ENCODE measurements at regions not wholly inside any gene's neighbourhood (a gene's known extent, or its start where the extent isn't known, plus 50 kb on each side); places are given as distances from the start of the nearest gene placed in this dataset.

DNA sequence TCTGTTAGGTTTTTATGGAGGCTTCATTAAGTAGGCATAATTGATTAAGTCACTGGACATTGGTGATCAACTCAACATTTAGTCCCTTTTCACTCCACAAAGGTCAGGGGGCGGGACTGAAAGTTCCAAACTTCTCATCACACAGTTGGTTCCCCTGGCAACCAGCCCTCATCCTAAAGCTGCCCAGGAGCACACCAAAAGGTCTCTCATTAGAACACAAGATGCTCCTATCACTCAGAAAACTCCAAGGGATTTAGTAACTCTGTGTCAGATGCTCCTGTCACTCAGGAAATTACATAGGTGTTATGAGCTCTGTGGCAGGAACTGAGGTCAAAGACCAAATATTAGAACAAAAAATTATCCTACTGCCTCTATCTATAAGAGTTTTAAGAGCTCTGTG is 321.5 kb downstream of the OTOL1 start:
- FAIRE-seq (no peak), DNase-seq (ENCODE audit: low spot score) (no peak), ATAC-seq (no peak)
- WGBS (ENCODE audit: low lambda C conversion rate) = 0% methylated on average over 1 of the region's 1 CpG
- Histone ChIP-seq H2AFZ (ENCODE audit: low read length) (no peak overlapping the region), H3K4me2 (ENCODE audit: low read depth, low read length) (no peak overlapping the region), H3K4me3 (replicated peaks in 1 of 3; ENCODE audit: insufficient read depth in 1 of 3, low read depth in 2 of 3, low read length in 3 of 3) (no peak overlapping the region), H3K27me3 (ENCODE audit: control insufficient read depth in 1 of 2, insufficient read depth in 2 of 2, low read length in 2 of 2) (no peaks in the 10 kb centered on the region; a peak in 1 of 5 replicates), H3K9ac (ENCODE audit: insufficient read depth, low read depth, low read length) (no peak overlapping the region), H3K4me1 (ENCODE audit: insufficient read depth, low read length) (no peaks in the 10 kb centered on the region), H3K79me2 (ENCODE audit: insufficient read depth, low read length) (no peaks in the 10 kb centered on the region), H3K9me3 (ENCODE audit: low read length) (no peaks in the 10 kb centered on the region), H4K20me1 (ENCODE audit: insufficient read depth, low read length) (no peaks in the 10 kb centered on the region), H3K27ac (ENCODE audit: extremely low read length, insufficient read depth, low read length) (no peak overlapping the region), H3K36me3 (replicated peaks in 1 of 2; ENCODE audit: control insufficient read depth in 1 of 2, insufficient read depth in 2 of 2, low read length in 2 of 2) (no peaks in the 10 kb centered on the region)
- POLR2A ChIA-PET = no interaction called here
- intact Hi-C loops (cut with micrococcal nuclease; ENCODE audit: unreplicated experiment) (no loop called here), in situ Hi-C loops (cut with HindIII; ENCODE audit: extremely low pct_ligation_motif_present, low pct_unique_long_range_greater_than_20kb) (no loop called here)
- CTCF ChIA-PET (ENCODE audit: low intra/inter-chr PET ratio, low total read pairs) = no interaction called here
- no TSS peak for BruUV-seq (replicated peaks)
- TF ChIP-seq ZSCAN21 (CRISPR knock-in tag; IDR thresholded peaks at IDR 0.05; ENCODE audit: borderline replicate concordance) (no peak), NCOA5 (CRISPR knock-in tag; IDR thresholded peaks at IDR 0.05) (no peak), REST (IDR thresholded peaks at IDR 0.05; ENCODE audit: borderline replicate concordance in 1 of 2, low read depth in 1 of 2, low read length in 2 of 2) (no peak), PHF8 (CRISPR knock-in tag; IDR thresholded peaks at IDR 0.05) (no peak), ZNF619 (CRISPR knock-in tag; IDR thresholded peaks at IDR 0.05) (no peak), AKAP8 (CRISPR knock-in tag; IDR thresholded peaks at IDR 0.05) (no peak), ZNF33A (CRISPR knock-in tag; IDR thresholded peaks at IDR 0.05; ENCODE audit: borderline replicate concordance) (no peak), ZNF230 (CRISPR knock-in tag; IDR thresholded peaks at IDR 0.05) (no peak), ZNF703 (CRISPR knock-in tag; IDR thresholded peaks at IDR 0.05; ENCODE audit: borderline replicate concordance) (no peak), ZNF101 (CRISPR knock-in tag; IDR thresholded peaks at IDR 0.05; ENCODE audit: borderline replicate concordance, low read depth) (no peak), ZNF224 (CRISPR knock-in tag; IDR thresholded peaks at IDR 0.05) (no peak), IRF9 (CRISPR knock-in tag; IDR thresholded peaks at IDR 0.05; ENCODE audit: borderline replicate concordance) (no peak)
- TF ChIP-seq, protein P1, sequence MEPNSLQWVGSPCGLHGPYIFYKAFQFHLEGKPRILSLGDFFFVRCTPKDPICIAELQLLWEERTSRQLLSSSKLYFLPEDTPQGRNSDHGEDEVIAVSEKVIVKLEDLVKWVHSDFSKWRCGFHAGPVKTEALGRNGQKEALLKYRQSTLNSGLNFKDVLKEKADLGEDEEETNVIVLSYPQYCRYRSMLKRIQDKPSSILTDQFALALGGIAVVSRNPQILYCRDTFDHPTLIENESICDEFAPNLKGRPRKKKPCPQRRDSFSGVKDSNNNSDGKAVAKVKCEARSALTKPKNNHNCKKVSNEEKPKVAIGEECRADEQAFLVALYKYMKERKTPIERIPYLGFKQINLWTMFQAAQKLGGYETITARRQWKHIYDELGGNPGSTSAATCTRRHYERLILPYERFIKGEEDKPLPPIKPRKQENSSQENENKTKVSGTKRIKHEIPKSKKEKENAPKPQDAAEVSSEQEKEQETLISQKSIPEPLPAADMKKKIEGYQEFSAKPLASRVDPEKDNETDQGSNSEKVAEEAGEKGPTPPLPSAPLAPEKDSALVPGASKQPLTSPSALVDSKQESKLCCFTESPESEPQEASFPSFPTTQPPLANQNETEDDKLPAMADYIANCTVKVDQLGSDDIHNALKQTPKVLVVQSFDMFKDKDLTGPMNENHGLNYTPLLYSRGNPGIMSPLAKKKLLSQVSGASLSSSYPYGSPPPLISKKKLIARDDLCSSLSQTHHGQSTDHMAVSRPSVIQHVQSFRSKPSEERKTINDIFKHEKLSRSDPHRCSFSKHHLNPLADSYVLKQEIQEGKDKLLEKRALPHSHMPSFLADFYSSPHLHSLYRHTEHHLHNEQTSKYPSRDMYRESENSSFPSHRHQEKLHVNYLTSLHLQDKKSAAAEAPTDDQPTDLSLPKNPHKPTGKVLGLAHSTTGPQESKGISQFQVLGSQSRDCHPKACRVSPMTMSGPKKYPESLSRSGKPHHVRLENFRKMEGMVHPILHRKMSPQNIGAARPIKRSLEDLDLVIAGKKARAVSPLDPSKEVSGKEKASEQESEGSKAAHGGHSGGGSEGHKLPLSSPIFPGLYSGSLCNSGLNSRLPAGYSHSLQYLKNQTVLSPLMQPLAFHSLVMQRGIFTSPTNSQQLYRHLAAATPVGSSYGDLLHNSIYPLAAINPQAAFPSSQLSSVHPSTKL (CRISPR knock-in tag; IDR thresholded peaks at IDR 0.05) = no peak
- TF ChIP-seq, protein P2, sequence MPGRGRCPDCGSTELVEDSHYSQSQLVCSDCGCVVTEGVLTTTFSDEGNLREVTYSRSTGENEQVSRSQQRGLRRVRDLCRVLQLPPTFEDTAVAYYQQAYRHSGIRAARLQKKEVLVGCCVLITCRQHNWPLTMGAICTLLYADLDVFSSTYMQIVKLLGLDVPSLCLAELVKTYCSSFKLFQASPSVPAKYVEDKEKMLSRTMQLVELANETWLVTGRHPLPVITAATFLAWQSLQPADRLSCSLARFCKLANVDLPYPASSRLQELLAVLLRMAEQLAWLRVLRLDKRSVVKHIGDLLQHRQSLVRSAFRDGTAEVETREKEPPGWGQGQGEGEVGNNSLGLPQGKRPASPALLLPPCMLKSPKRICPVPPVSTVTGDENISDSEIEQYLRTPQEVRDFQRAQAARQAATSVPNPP (CRISPR knock-in tag; IDR thresholded peaks at IDR 0.05) = no peak

All from HepG2 (cell line).